K562 (cell line): ENCODE measurements at regions not wholly inside any gene's neighbourhood (a gene's known extent, or its start where the extent isn't known, plus 50 kb on each side); places are given as distances from the start of the nearest gene placed in this dataset.
"Not testable (repeated sequence)": the region's sequence is repeated elsewhere in the genome, so short reads cannot be mapped to it uniquely, and the experiment has no call there.

Experiments used
- ATAC-seq: fragments of 200-7000 bp; cut with Tn5 transposase; 3 replicates; pipeline ENCODE4 v1.9.1; 2020; ENCODE audit warnings: moderate library complexity
- BruUV-seq: library from RNA; stranded (reverse); fragments of 400-500 nt; replicated peaks from 2 replicates; lab custom pipeline; 2021; lab: Mats Ljungman, UMichigan
- CTCF ChIA-PET: fragments of 300-600 bp; formaldehyde crosslinking; extraction: SDS; loops from one replicate; lab custom pipeline; 2021; ENCODE audit warnings: low intra/inter-chr PET ratio; lab: Yijun Ruan, JAX
- POLR2A ChIA-PET: fragments of 300-600, 350-650 bp; sonication (Branson Sonifier 250); formaldehyde crosslinking; extraction: SDS; loops from one replicate; lab custom pipeline; 2021; ENCODE audit warnings: antibody characterized with exemption, inconsistent platforms; lab: Yijun Ruan, JAX
- DNase-seq, 4 experiments: peaks; one replicate each; pipeline versions ENCODE4 v3.0.0 to v3.0.0-alpha.2; 2011 to 2018; ENCODE audit warnings: low spot score in 3 of 4, mixed read lengths in 3 of 4; ENCODE audit errors: extremely low read depth in 1 of 4
- FAIRE-seq: peaks from 2 replicates; lab custom pipeline; 2011; peaks lifted over from hg19 to GRCh38; lab: Jason Lieb, UNC
- H2AFZ ChIP-seq: 2 replicates; pipeline ENCODE4 v1.6.0; 2011; ENCODE audit warnings: low read depth, low read length, control low read depth, inconsistent platforms
- H3K27ac ChIP-seq: fragments of 200-600 bp; 3 replicates; pipeline ENCODE4 v1.8.0; 2011; ENCODE audit warnings: low read depth, mild to moderate bottlenecking, control low read depth, inconsistent platforms, low read length, moderate library complexity, mixed read lengths; ENCODE audit errors: extremely low read depth
- H3K27me3 ChIP-seq, 2 experiments: fragments of 300-600 bp in 1 of 2; 2 replicates in 1 of 2; 3 replicates in 1 of 2; pipeline versions ENCODE4 v1.6.0 to v1.8.0; 2011; ENCODE audit warnings: inconsistent platforms in 2 of 2, low read length in 2 of 2, mild to moderate bottlenecking in 1 of 2, mixed read lengths in 1 of 2, moderate library complexity in 1 of 2; ENCODE audit not compliant: control insufficient read depth in 2 of 2, insufficient read depth in 2 of 2
- H3K36me3 ChIP-seq: fragments of 300-600 bp; 3 replicates; pipeline ENCODE4 v1.8.0; 2011; ENCODE audit warnings: mild to moderate bottlenecking, low read length, inconsistent platforms; ENCODE audit not compliant: control insufficient read depth, insufficient read depth
- H3K4me1 ChIP-seq, 2 experiments: fragments of 200-600 bp in 1 of 2; replicated peaks in 1 of 2; 2 replicates in 1 of 2; 3 replicates in 1 of 2; pipeline versions ENCODE4 v1.5.1 to v1.8.0; 2011; ENCODE audit warnings: inconsistent platforms in 2 of 2, low read length in 2 of 2, mild to moderate bottlenecking in 1 of 2, mixed read lengths in 1 of 2, moderate library complexity in 1 of 2; ENCODE audit not compliant: control insufficient read depth in 2 of 2, insufficient read depth in 2 of 2
- H3K4me2 ChIP-seq: 2 replicates; pipeline ENCODE4 v1.6.1; 2011; ENCODE audit warnings: low read length, control low read depth, inconsistent platforms, mixed read lengths; ENCODE audit not compliant: insufficient read depth
- H3K4me3 ChIP-seq: fragments of 200-600 bp; sonication (generic), shearing (Covaris generic); 2 replicates; pipeline ENCODE4 v1.5.1; 2016; ENCODE audit warnings: control low read depth, inconsistent platforms
- H3K79me2 ChIP-seq: fragments of 200-600 bp; 3 replicates; pipeline ENCODE4 v1.8.0; 2011; ENCODE audit warnings: low read length, inconsistent platforms; ENCODE audit not compliant: control insufficient read depth, insufficient read depth
- H3K9ac ChIP-seq, 2 experiments: 2 replicates each; pipeline versions ENCODE4 v1.6.0 to v1.6.1; 2011; ENCODE audit warnings: low read depth in 2 of 2, low read length in 2 of 2, control low read depth in 1 of 2, inconsistent platforms in 1 of 2, mild to moderate bottlenecking in 1 of 2, mixed read lengths in 1 of 2; ENCODE audit not compliant: insufficient read depth in 1 of 2
- H3K9me1 ChIP-seq: one replicate; pipeline ENCODE4 v1.6.0; 2011; ENCODE audit warnings: inconsistent platforms, mild to moderate bottlenecking, low read length, moderate library complexity; ENCODE audit not compliant: control insufficient read depth, insufficient read depth
- H3K9me3 ChIP-seq: replicated peaks from 2 replicates; pipeline ENCODE4 v1.5.1; 2011; ENCODE audit warnings: low read depth, low read length, inconsistent platforms; ENCODE audit not compliant: control insufficient read depth, insufficient read depth
- H4K20me1 ChIP-seq: replicated peaks from 2 replicates; pipeline ENCODE4 v1.6.1; 2011; ENCODE audit warnings: low read length, inconsistent platforms, mixed read lengths; ENCODE audit not compliant: control insufficient read depth, insufficient read depth
- CREM ChIP-seq: IDR thresholded peaks from 2 replicates; pipeline ENCODE4 v1.6.1; 2014; ENCODE audit warnings: antibody characterized with exemption, low read depth
- DMBX1 ChIP-seq: fragments of 250-450 bp; sonication (Bioruptor Pico); IDR thresholded peaks from 2 replicates; pipeline ENCODE4 v1.8.0; 2022; ENCODE audit warnings: inconsistent platforms, mild to moderate bottlenecking, moderate library complexity, borderline replicate concordance
- ESRRA ChIP-seq: fragments of 450-650 bp; IDR thresholded peaks from 2 replicates; pipeline ENCODE4 v1.6.1; 2014; ENCODE audit warnings: low read depth, mild to moderate bottlenecking, moderate library complexity, borderline replicate concordance
- HDAC1 ChIP-seq, 2 experiments: fragments of 450-650 bp; IDR thresholded peaks; 2 replicates each; pipeline ENCODE4 v1.6.1; 2016 to 2017; ENCODE audit warnings: inconsistent platforms in 1 of 2, mild to moderate bottlenecking in 1 of 2, moderate library complexity in 1 of 2
- PRDM10 ChIP-seq: fragments of 450-650 bp; IDR thresholded peaks from 2 replicates; pipeline ENCODE4 v1.6.1; 2018; ENCODE audit not compliant: partially characterized antibody
- RBM14 ChIP-seq: fragments of 200-400 bp; formaldehyde crosslinking; IDR thresholded peaks from 2 replicates; pipeline ENCODE4 v1.6.1; 2018; ENCODE audit warnings: low read depth, mild to moderate bottlenecking, low read length, moderate library complexity, borderline replicate concordance; ENCODE audit not compliant: insufficient read depth
- RBM17 ChIP-seq: fragments of 200-400 bp; formaldehyde crosslinking; IDR thresholded peaks from 2 replicates; pipeline ENCODE4 v1.6.1; 2017; ENCODE audit warnings: low read depth, mild to moderate bottlenecking, low read length, borderline replicate concordance
- TARDBP ChIP-seq: fragments of 450-650 bp; IDR thresholded peaks from 2 replicates; pipeline ENCODE4 v1.6.1; 2016
- YBX1 ChIP-seq: fragments of 450-650 bp; IDR thresholded peaks from 2 replicates; pipeline ENCODE4 v1.7.1; 2016; ENCODE audit warnings: mild to moderate bottlenecking
- WGBS: fragments of 100-300 bp; shearing (Covaris generic); methylation state at CpG from one replicate; pipeline ENCODE4 v1.1.6; 2016; ENCODE audit warnings: low coverage, mixed read lengths; ENCODE audit not compliant: insufficient coverage; ENCODE audit errors: missing lambda C conversion rate; 5-methylcytosine and 5-hydroxymethylcytosine counted together
- in situ Hi-C: fragments of 300-500 bp; cut with MboI; formaldehyde crosslinking; loops from 4 replicates; pipeline ENCODE4 v1.15.0; 2018; ENCODE audit warnings: inconsistent platforms, mixed read lengths
- intact Hi-C: fragments of 100-400 bp; cut with micrococcal nuclease; formaldehyde crosslinking; loops from 2 replicates; pipeline ENCODE4 v1.14.2; 2022
- TF ChIP-seq, protein P1 (sequence below): IDR thresholded peaks from 3 replicates; pipeline ENCODE4 v1.6.1; 2011; ENCODE audit warnings: borderline replicate concordance, mild to moderate bottlenecking, moderate library complexity; ENCODE audit not compliant: insufficient read length; ENCODE audit errors: extremely low read depth

DNA sequence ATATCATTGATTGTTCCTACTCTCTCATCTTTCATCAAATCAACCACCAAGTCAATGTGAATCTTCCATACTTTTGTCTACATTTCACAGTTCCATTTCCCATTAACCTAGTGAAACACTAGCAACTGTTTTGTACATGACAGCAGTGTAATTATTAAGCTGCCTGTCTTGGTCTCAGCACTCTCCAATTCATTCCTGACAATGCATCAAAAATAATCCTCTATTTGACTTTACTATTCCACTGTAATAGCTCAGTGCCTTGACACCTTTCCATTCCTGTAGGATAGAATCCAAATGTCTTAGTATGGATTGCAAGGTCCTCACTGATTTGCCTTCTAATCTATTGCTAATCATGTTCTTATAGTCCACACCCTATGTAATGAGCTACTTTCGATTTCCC lies 2405.8 kb downstream of the PCDH7 start (continued):
- no peak for TF ChIP-seq PRDM10
- no peak for TF ChIP-seq RBM14
- TF ChIP-seq, protein P1, sequence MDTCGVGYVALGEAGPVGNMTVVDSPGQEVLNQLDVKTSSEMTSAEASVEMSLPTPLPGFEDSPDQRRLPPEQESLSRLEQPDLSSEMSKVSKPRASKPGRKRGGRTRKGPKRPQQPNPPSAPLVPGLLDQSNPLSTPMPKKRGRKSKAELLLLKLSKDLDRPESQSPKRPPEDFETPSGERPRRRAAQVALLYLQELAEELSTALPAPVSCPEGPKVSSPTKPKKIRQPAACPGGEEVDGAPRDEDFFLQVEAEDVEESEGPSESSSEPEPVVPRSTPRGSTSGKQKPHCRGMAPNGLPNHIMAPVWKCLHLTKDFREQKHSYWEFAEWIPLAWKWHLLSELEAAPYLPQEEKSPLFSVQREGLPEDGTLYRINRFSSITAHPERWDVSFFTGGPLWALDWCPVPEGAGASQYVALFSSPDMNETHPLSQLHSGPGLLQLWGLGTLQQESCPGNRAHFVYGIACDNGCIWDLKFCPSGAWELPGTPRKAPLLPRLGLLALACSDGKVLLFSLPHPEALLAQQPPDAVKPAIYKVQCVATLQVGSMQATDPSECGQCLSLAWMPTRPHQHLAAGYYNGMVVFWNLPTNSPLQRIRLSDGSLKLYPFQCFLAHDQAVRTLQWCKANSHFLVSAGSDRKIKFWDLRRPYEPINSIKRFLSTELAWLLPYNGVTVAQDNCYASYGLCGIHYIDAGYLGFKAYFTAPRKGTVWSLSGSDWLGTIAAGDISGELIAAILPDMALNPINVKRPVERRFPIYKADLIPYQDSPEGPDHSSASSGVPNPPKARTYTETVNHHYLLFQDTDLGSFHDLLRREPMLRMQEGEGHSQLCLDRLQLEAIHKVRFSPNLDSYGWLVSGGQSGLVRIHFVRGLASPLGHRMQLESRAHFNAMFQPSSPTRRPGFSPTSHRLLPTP, result no peak
- TF ChIP-seq ESRRA, result no peak
- no peak for TF ChIP-seq TARDBP
- TF ChIP-seq RBM17, result no peak
- no peak for TF ChIP-seq DMBX1
- no peak for TF ChIP-seq HDAC1 (IDR thresholded peaks at IDR 0.05)
- no peak for TF ChIP-seq CREM
- TF ChIP-seq YBX1, result no peak

GRCh38 chr4:33130662-33131061 lies 2410.5 kb downstream of the PCDH7 start:
- not testable (repeated sequence) for FAIRE-seq

More at GRCh38 chr4:33130662-33131061, 2410.5 kb downstream of the PCDH7 start:
- H2AFZ ChIP-seq, DNase-seq, H4K20me1 ChIP-seq, BruUV-seq, H3K9me1 ChIP-seq, POLR2A ChIA-PET, ATAC-seq, intact Hi-C loops, H3K4me3 ChIP-seq, in situ Hi-C loops, H3K27ac ChIP-seq, CTCF ChIA-PET, H3K9ac ChIP-seq, H3K27me3 ChIP-seq, H3K79me2 ChIP-seq, H3K36me3 ChIP-seq, H3K4me1 ChIP-seq, H3K9me3 ChIP-seq, H3K4me2 ChIP-seq: not testable (repeated sequence)
- 0% methylated on average over 1 of the region's 1 CpG for WGBS
